RWPE2 (cell line): ENCODE measurements at regions not wholly inside any gene's neighbourhood (a gene's known extent, or its start where the extent isn't known, plus 50 kb on each side); places are given as distances from the start of the nearest gene placed in this dataset.

Experiments
- ATAC-seq: fragments of 200-7000 bp; cut with Tn5 transposase; 3 replicates; pipeline ENCODE4 v1.9.1; 2021; ENCODE audit warnings: low read depth
- DNase-seq: peaks from one replicate; pipeline ENCODE4 v3.0.0-alpha.2; 2020; ENCODE audit warnings: low spot score
- H3K27ac ChIP-seq: fragments of 450-650 bp; 2 replicates; pipeline ENCODE4 v1.5.1; 2017; ENCODE audit warnings: mild to moderate bottlenecking; ENCODE audit not compliant: poor library complexity, severe bottlenecking
- H3K27me3 ChIP-seq: fragments of 250-450 bp; sonication (Bioruptor Pico); 2 replicates; pipeline ENCODE4 v1.5.1; 2021; ENCODE audit warnings: mild to moderate bottlenecking, moderate library complexity; ENCODE audit not compliant: insufficient read depth, poor library complexity, severe bottlenecking
- H3K36me3 ChIP-seq: fragments of 250-450 bp; sonication (Bioruptor Pico); 2 replicates; pipeline ENCODE4 v1.5.1; 2020; ENCODE audit warnings: low read depth, mild to moderate bottlenecking, moderate library complexity
- H3K4me1 ChIP-seq: fragments of 250-450 bp; sonication (Bioruptor Pico); 2 replicates; pipeline ENCODE4 v1.5.1; 2021; ENCODE audit warnings: mild to moderate bottlenecking, moderate library complexity; ENCODE audit not compliant: insufficient read depth, poor library complexity, severe bottlenecking
- H3K4me3 ChIP-seq: fragments of 250-450 bp; sonication (Bioruptor Pico); 2 replicates; pipeline ENCODE4 v1.5.1; 2021; ENCODE audit warnings: mild to moderate bottlenecking, moderate library complexity; ENCODE audit not compliant: severe bottlenecking
- H3K9me3 ChIP-seq: fragments of 250-450 bp; sonication (Bioruptor Pico); 2 replicates; pipeline ENCODE4 v1.5.1; 2021; ENCODE audit warnings: mild to moderate bottlenecking, moderate library complexity; ENCODE audit not compliant: severe bottlenecking
- TF ChIP-seq, protein P1 (sequence below): fragments of 450-650 bp; IDR thresholded peaks from one replicate; pipeline ENCODE4 v1.5.1; 2017; ENCODE audit warnings: mild to moderate bottlenecking, moderate library complexity; ENCODE audit not compliant: poor library complexity, severe bottlenecking

GRCh38 chr6:17004269-17004668 lies 97.6 kb upstream of the STMND1 start:
- Histone ChIP-seq H3K27ac (no peak overlapping the region), H3K27me3 (no peaks in the 10 kb centered on the region), H3K4me1 (peaks cover 6% of the 10 kb centered on the region), H3K36me3 (no peaks in the 10 kb centered on the region), H3K9me3 (no peaks in the 10 kb centered on the region), H3K4me3 (no peak overlapping the region)
- ATAC-seq (no peak), DNase-seq (no peak)
- TF ChIP-seq, protein P1, sequence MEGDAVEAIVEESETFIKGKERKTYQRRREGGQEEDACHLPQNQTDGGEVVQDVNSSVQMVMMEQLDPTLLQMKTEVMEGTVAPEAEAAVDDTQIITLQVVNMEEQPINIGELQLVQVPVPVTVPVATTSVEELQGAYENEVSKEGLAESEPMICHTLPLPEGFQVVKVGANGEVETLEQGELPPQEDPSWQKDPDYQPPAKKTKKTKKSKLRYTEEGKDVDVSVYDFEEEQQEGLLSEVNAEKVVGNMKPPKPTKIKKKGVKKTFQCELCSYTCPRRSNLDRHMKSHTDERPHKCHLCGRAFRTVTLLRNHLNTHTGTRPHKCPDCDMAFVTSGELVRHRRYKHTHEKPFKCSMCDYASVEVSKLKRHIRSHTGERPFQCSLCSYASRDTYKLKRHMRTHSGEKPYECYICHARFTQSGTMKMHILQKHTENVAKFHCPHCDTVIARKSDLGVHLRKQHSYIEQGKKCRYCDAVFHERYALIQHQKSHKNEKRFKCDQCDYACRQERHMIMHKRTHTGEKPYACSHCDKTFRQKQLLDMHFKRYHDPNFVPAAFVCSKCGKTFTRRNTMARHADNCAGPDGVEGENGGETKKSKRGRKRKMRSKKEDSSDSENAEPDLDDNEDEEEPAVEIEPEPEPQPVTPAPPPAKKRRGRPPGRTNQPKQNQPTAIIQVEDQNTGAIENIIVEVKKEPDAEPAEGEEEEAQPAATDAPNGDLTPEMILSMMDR = no peak

DNA sequence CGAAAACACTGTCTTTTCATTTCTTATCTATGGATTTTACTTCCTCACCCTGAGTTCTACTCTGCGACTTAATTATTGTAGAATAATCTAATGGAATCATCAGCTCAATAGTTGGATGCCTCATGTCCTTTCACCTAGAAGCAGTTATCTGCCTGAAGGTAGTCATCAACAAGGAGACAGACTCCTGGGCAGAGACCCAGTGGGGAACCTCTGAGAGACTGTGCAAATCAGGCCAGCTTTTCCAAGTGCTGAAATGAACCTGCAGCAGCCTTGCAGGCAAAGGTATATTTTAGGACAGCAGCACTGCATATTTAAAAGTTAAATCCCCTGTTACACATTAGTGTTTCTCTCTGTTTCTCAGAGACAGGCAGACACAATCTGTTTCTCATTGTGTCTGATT lies 99.7 kb upstream of the STMND1 start:
- no peak overlapping the region for H3K27ac ChIP-seq
- H3K4me1 ChIP-seq = peaks cover 9% of the 10 kb centered on the region
- H3K36me3 ChIP-seq = no peaks in the 10 kb centered on the region
- H3K4me3 ChIP-seq = no peak overlapping the region
- ATAC-seq = no peak
- no peaks in the 10 kb centered on the region for H3K27me3 ChIP-seq
- DNase-seq = no peak
- H3K9me3 ChIP-seq = no peaks in the 10 kb centered on the region
- TF ChIP-seq, protein P1 = no peak

- no peak overlapping the region for H3K27ac ChIP-seq
- H3K4me1 ChIP-seq = peaks cover 9% of the 10 kb centered on the region
- no peaks in the 10 kb centered on the region for H3K36me3 ChIP-seq
- ATAC-seq (no peak), DNase-seq (no peak)
- H3K27me3 ChIP-seq = no peaks in the 10 kb centered on the region
- TF ChIP-seq, protein P1 = peak; percentile 59
- no peaks in the 10 kb centered on the region for H3K9me3 ChIP-seq
- no peak overlapping the region for H3K4me3 ChIP-seq
These were observed 100.7 kb upstream of the STMND1 start for GRCh38 chr6:17001188-17001587.

- Histone ChIP-seq H3K36me3 (no peaks in the 10 kb centered on the region), H3K9me3 (no peaks in the 10 kb centered on the region), H3K27me3 (no peaks in the 10 kb centered on the region), H3K4me1 (peaks cover 9% of the 10 kb centered on the region), H3K4me3 (no peak overlapping the region), H3K27ac (no peak overlapping the region)
- ATAC-seq = peak; percentile 70; the same call in 2 of the 3 replicates
- no peak for DNase-seq
- TF ChIP-seq, protein P1 = no peak
These were observed 102.1 kb upstream of the STMND1 start for GRCh38 chr6:16999491-17000436.

- Histone ChIP-seq H3K27ac (no peak overlapping the region), H3K36me3 (no peaks in the 10 kb centered on the region), H3K4me3 (no peak overlapping the region), H3K9me3 (no peaks in the 10 kb centered on the region), H3K27me3 (no peaks in the 10 kb centered on the region), H3K4me1 (peaks cover 9% of the 10 kb centered on the region)
- TF ChIP-seq, protein P1 = no peak
- DNase-seq (no peak), ATAC-seq (no peak)
These were observed 103.4 kb upstream of the STMND1 start for GRCh38 chr6:16998461-16998860.
